Breast epithelium (tissue), 4 donors: ENCODE measurements at regions not wholly inside any gene's neighbourhood (a gene's known extent, or its start where the extent isn't known, plus 50 kb on each side); places are given as distances from the start of the nearest gene placed in this dataset.

ENCODE experiments used
- DNase-seq, 2 donors: peaks; one replicate each; pipeline ENCODE4 v3.0.0-alpha.2; 2019; ENCODE audit warnings: low spot score in 2 of 2
- H3K27ac ChIP-seq, 2 donors: fragments of 200-600 bp; sonication (generic) in 1 of 2; one replicate each; pipeline ENCODE4 v1.5.1; 2016 to 2019; ENCODE audit warnings: mild to moderate bottlenecking in 1 of 2
- H3K27me3 ChIP-seq, 2 donors: fragments of 200-600 bp; sonication (generic) in 1 of 2; one replicate each; pipeline versions ENCODE4 v1.5.1 to v1.6.0; 2017 to 2019; ENCODE audit warnings: control low read depth in 1 of 2, mild to moderate bottlenecking in 1 of 2
- H3K36me3 ChIP-seq: fragments of 200-600 bp; one replicate; pipeline ENCODE4 v1.5.1; 2019
- H3K4me1 ChIP-seq, 2 donors: fragments of 200-600 bp; sonication (generic); one replicate each; pipeline ENCODE4 v1.5.1; 2016 to 2019; ENCODE audit warnings: control low read depth in 1 of 2
- H3K4me3 ChIP-seq, 3 donors: fragments of 200-600 bp; sonication (generic); 1 replicate in 2 of 3; 2 replicates in 1 of 3; pipeline ENCODE4 v1.5.1; 2016 to 2019; ENCODE audit warnings: mild to moderate bottlenecking in 3 of 3, moderate library complexity in 2 of 3
- H3K9me3 ChIP-seq, 2 donors: fragments of 200-600 bp; sonication (generic) in 1 of 2; one replicate each; pipeline ENCODE4 v1.5.1; 2016 to 2019; ENCODE audit warnings: control low read depth in 1 of 2
- POLR2A ChIP-seq: fragments of 450-650 bp; IDR thresholded peaks from one replicate; pipeline ENCODE4 v1.6.1; 2016; ENCODE audit warnings: antibody characterized with exemption, mild to moderate bottlenecking, moderate library complexity
- POLR2AphosphoS5 ChIP-seq, 3 donors: sonication (generic); formaldehyde crosslinking; IDR thresholded peaks; one replicate each; pipeline ENCODE4 v1.6.1; 2017; ENCODE audit warnings: antibody characterized with exemption in 3 of 3
- intact Hi-C: fragments of 100-400 bp; cut with DNase I; formaldehyde crosslinking; loops from one replicate; pipeline ENCODE4 v1.15.1; 2023; ENCODE audit warnings: low total_unique reads
- TF ChIP-seq, protein P1 (sequence below), 3 donors: fragments of 450-650 bp; IDR thresholded peaks; one replicate each; pipeline ENCODE4 v1.5.1; 2016 to 2017; ENCODE audit warnings: antibody characterized with exemption in 3 of 3, mild to moderate bottlenecking in 3 of 3, moderate library complexity in 3 of 3

DNA sequence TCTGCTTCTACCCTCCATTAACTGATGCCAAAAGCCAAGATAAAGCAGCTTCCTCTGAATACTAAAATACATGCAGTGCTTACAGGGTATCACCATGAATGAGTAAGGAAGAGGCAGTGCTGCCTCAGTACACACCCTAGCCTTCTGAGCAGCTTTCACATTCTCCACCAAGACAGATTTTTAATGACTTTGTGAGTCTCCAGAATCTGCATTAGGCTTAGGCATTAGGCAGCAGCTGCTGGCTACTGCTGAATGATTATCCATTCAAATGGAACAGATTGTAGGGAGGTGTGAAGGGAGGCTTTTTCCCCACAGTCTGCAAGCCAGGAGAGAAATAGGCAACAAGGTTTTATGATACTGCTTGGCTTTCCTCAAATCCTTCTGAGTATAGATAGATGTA is 1226.7 kb upstream of the LRRN3 start:
- Histone ChIP-seq H3K27ac (no peak overlapping the region), H3K36me3 (no peaks in the 10 kb centered on the region), H3K4me3 (no peak overlapping the region), H3K9me3 (no peaks in the 10 kb centered on the region), H3K4me1 (no peaks in the 10 kb centered on the region), H3K27me3 (no peaks in the 10 kb centered on the region)
- intact Hi-C loops = no loop called here
- TF ChIP-seq, protein P1, sequence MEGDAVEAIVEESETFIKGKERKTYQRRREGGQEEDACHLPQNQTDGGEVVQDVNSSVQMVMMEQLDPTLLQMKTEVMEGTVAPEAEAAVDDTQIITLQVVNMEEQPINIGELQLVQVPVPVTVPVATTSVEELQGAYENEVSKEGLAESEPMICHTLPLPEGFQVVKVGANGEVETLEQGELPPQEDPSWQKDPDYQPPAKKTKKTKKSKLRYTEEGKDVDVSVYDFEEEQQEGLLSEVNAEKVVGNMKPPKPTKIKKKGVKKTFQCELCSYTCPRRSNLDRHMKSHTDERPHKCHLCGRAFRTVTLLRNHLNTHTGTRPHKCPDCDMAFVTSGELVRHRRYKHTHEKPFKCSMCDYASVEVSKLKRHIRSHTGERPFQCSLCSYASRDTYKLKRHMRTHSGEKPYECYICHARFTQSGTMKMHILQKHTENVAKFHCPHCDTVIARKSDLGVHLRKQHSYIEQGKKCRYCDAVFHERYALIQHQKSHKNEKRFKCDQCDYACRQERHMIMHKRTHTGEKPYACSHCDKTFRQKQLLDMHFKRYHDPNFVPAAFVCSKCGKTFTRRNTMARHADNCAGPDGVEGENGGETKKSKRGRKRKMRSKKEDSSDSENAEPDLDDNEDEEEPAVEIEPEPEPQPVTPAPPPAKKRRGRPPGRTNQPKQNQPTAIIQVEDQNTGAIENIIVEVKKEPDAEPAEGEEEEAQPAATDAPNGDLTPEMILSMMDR (IDR thresholded peaks at IDR 0.05) = no peak
- TF ChIP-seq POLR2AphosphoS5 (IDR thresholded peaks at IDR 0.05) (no peak), POLR2A (no peak)
- no peak for DNase-seq

DNA sequence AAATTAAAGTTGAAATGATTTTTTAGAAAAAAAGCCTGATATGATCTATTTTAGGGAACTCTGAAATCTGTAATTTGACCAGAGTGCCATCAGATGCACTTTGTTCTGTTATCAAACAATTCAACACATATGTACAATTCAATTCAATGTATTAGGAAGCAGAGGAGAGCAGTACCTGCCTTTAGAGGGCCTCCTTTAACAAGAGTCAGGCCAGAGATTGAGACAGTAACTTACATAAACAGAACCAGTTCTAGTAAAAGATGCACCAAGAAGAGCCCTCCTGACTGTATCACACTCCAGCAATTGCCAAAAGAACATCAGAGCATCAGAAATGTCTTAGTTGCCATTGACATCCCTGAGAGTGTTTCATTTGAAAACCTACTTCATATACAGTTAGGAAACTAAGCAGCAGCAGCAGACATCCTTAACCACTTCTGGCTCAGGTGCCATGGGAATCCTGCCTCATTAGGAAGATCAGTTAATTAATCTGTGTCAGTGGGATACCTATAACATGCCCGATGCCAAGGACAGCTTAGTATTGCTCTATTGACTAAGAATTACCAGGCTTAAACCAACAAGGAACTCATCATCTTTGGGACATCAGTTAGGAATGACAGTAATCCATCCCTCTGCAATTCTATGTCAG is 1222.6 kb upstream of the LRRN3 start:
- no peak for DNase-seq
- H3K4me1 ChIP-seq = no peaks in the 10 kb centered on the region
- no peak overlapping the region for H3K27ac ChIP-seq
- intact Hi-C loops = no loop called here
- H3K4me3 ChIP-seq = no peak overlapping the region
- H3K36me3 ChIP-seq = no peaks in the 10 kb centered on the region
- no peak for TF ChIP-seq POLR2A
- TF ChIP-seq, protein P1 (IDR thresholded peaks at IDR 0.05) = no peak
- TF ChIP-seq POLR2AphosphoS5 (IDR thresholded peaks at IDR 0.05) = no peak
- no peaks in the 10 kb centered on the region for H3K9me3 ChIP-seq
- H3K27me3 ChIP-seq = no peaks in the 10 kb centered on the region

DNA sequence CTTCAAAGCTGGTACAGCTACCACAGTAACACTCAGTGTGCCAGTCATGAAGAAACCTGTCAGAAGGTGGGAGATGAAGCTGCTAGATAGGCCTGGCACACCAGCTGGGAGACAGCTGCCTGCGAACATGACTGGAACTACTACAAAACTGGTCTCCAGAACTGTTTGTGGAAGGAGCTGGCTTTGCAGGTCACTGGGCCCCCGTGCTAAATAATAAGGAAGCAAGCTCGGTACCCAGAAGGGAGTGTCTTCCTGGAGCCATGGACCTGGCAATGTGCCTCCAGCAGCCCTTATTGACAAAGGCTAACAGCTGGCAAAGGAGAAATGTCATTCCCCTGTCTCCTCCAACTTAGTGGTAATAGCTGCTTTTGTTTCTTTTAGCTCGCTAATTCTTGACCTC is 1217.6 kb upstream of the LRRN3 start:
- intact Hi-C loops = no loop called here
- Histone ChIP-seq H3K4me3 (no peak overlapping the region), H3K9me3 (no peaks in the 10 kb centered on the region), H3K4me1 (no peaks in the 10 kb centered on the region), H3K36me3 (no peaks in the 10 kb centered on the region), H3K27ac (no peak overlapping the region), H3K27me3 (no peaks in the 10 kb centered on the region)
- TF ChIP-seq, protein P1 (IDR thresholded peaks at IDR 0.05) = no peak
- TF ChIP-seq POLR2AphosphoS5 (IDR thresholded peaks at IDR 0.05) = no peak
- DNase-seq = peak; percentile 19 to 56

DNA sequence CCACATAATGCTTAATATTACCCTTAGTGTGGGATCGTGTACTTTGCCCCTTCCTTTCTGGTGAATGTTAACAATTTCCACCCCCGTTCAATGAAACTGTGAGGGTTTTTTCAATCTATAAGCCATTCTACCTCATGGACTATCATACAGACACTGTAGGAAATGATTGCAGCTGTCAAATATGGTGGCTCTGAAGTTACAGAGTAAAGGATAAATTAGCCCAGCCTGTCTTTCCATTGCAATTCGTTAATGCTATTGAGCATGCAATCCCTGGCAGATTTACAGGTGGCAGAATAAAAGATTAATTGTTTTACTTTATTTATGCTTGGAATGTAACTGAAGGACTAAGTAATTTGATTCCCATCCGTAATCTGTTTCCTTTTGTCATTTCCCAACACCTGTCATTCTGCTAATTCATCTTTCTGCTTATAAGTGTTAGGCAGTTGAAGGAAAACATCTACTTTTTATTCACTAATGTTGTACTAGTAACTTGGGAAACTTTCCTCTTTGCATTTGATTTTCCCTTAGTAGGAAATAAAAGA is 1211.6 kb upstream of the LRRN3 start:
- no peaks in the 10 kb centered on the region for H3K9me3 ChIP-seq
- no peak overlapping the region for H3K27ac ChIP-seq
- no peaks in the 10 kb centered on the region for H3K36me3 ChIP-seq
- intact Hi-C loops = no loop called here
- DNase-seq = no peak
- H3K4me1 ChIP-seq = no peaks in the 10 kb centered on the region
- H3K27me3 ChIP-seq = no peaks in the 10 kb centered on the region
- TF ChIP-seq, protein P1 (IDR thresholded peaks at IDR 0.05) = no peak
- no peak for TF ChIP-seq POLR2A
- no peak for TF ChIP-seq POLR2AphosphoS5 (IDR thresholded peaks at IDR 0.05)
- no peak overlapping the region for H3K4me3 ChIP-seq

DNA sequence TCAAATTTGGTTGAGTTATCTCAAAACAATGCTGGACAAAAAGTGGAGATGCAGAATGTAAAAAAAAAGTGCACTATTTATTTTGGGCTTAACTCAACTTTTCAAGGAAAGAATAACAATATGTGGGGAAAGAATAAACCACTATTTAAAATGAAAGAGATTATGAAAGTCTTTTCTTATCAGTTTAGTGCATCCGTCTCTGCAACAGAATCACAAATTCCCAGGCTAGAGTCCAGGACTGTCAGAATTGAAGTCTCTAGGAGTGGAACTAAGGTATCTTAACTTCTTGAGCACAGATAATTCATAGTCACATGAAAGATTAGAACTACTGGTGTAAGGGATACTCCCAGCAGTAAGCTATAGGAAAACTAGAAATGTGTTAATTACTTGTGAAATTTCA is 1200.3 kb upstream of the LRRN3 start:
- intact Hi-C loops = no loop called here
- Histone ChIP-seq H3K4me1 (no peaks in the 10 kb centered on the region), H3K36me3 (no peaks in the 10 kb centered on the region), H3K27ac (no peak overlapping the region), H3K27me3 (no peaks in the 10 kb centered on the region), H3K4me3 (no peak overlapping the region), H3K9me3 (no peaks in the 10 kb centered on the region)
- DNase-seq = no peak
- TF ChIP-seq POLR2AphosphoS5 (IDR thresholded peaks at IDR 0.05) (no peak), POLR2A (no peak)
- TF ChIP-seq, protein P1 (IDR thresholded peaks at IDR 0.05) = no peak
